HG03469 (cell line): ENCODE measurements at regions not wholly inside any gene's neighbourhood (a gene's known extent, or its start where the extent isn't known, plus 50 kb on each side); places are given as distances from the start of the nearest gene placed in this dataset.
A peak's percentile ranks its signal among the peaks of the same experiment; 100 is the strongest.
"Not testable (repeated sequence)": the region's sequence is repeated elsewhere in the genome, so short reads cannot be mapped to it uniquely, and the experiment has no call there.

ENCODE experiments used
- ATAC-seq: cut with Tn5 transposase; IDR thresholded peaks from one replicate; pipeline ENCODE4 v1.9.1; 2021; ENCODE audit warnings: mild to moderate bottlenecking, moderate library complexity, moderate number of reproducible peaks; ENCODE audit not compliant: unreplicated experiment

GRCh38 chr3:190990898-190991297 is 128.4 kb upstream of the GMNC start:
- ATAC-seq, result no peak

GRCh38 chr3:190989218-190989617 is 126.7 kb upstream of the GMNC start:
- ATAC-seq, result no peak

GRCh38 chr3:190988102-190988501 is 125.6 kb upstream of the GMNC start:
- no peak for ATAC-seq

GRCh38 chr3:190984502-190985244 is 122.2 kb upstream of the GMNC start:
- no peak for ATAC-seq

- ATAC-seq, result peak; percentile 88
Measured at GRCh38 chr3:190983875-190984274, 121.4 kb upstream of the GMNC start.

- no peak for ATAC-seq
Measured at GRCh38 chr3:190973771-190974170, 111.3 kb upstream of the GMNC start.

- ATAC-seq, result no peak
Measured at GRCh38 chr3:190972840-190973270, 110.4 kb upstream of the GMNC start.

GRCh38 chr3:190972196-190972595 is 109.7 kb upstream of the GMNC start:
- ATAC-seq, result no peak

- peak; percentile 41 for ATAC-seq
Measured at GRCh38 chr3:190970560-190970959, 108.1 kb upstream of the GMNC start.

GRCh38 chr3:190968616-190969015 is 106.1 kb upstream of the GMNC start:
- no peak for ATAC-seq

- ATAC-seq, result not testable (repeated sequence)
Measured at GRCh38 chr3:190964931-190965330, 102.4 kb upstream of the GMNC start.

- no peak for ATAC-seq
Measured at GRCh38 chr3:190959077-190959476, 96.6 kb upstream of the GMNC start.

GRCh38 chr3:190941694-190942260 is 79.3 kb upstream of the GMNC start:
- no peak for ATAC-seq

- not testable (repeated sequence) for ATAC-seq
Measured at GRCh38 chr3:190934616-190935015, 72.1 kb upstream of the GMNC start.

GRCh38 chr3:190926619-190927018 is 64.1 kb upstream of the GMNC start:
- ATAC-seq, result no peak

GRCh38 chr3:190912736-190913135 is 50.2 kb upstream of the GMNC start:
- no peak for ATAC-seq
